ENCODE measurements at regions not wholly inside any gene's neighbourhood (a gene's known extent, or its start where the extent isn't known, plus 50 kb on each side); places are given as distances from the start of the nearest gene placed in this dataset.
A peak's percentile ranks its signal among the peaks of the same experiment; 100 is the strongest.

GRCh38 chr9:129237803-129238202, 59.7 kb upstream of the IER5L start:
- H3K36me3 ChIP-seq (replicated peaks; ENCODE audit: insufficient read depth, low read length) = no peaks in the 10 kb centered on the region
- H3K27ac ChIP-seq (ENCODE audit: low read length) = no peak overlapping the region
- no peak overlapping the region for H3K4me2 ChIP-seq (ENCODE audit: low read depth, low read length)
- H3K4me3 ChIP-seq (ENCODE audit: low read length) = no peak overlapping the region
- no peaks in the 10 kb centered on the region for H3K9me3 ChIP-seq (replicated peaks; ENCODE audit: insufficient read depth, low read length)
- peaks cover 32% of the 10 kb centered on the region for H3K4me1 ChIP-seq (ENCODE audit: low read length)
- TF ChIP-seq EZH2phosphoT487 (IDR thresholded peaks at IDR 0.05; ENCODE audit: low read length) = no peak
- TF ChIP-seq CTCF (IDR thresholded peaks at IDR 0.05; ENCODE audit: low read length) = no peak
- no peak for TF ChIP-seq EZH2 (optimal IDR thresholded peaks at IDR 0.05; ENCODE audit: low read depth, low read length)
- DNase-seq = no peak
- H3K79me2 ChIP-seq (ENCODE audit: low read length) = no peaks in the 10 kb centered on the region
- no peaks in the 10 kb centered on the region; the same call in 1 of the 2 replicates for H3F3A ChIP-seq (ENCODE audit: insufficient read depth, low read length)
- no peak overlapping the region for H3K9ac ChIP-seq (ENCODE audit: low read length)
- no peaks in the 10 kb centered on the region for H3K27me3 ChIP-seq (replicated peaks; ENCODE audit: insufficient read depth, low read length)
- no peaks in the 10 kb centered on the region for H3K9me2 ChIP-seq (replicated peaks; ENCODE audit: insufficient read depth, low read length)
- no peaks in the 10 kb centered on the region for H4K20me1 ChIP-seq (ENCODE audit: insufficient read depth, low read length)
- H2AFZ ChIP-seq (ENCODE audit: low read length) = no peak overlapping the region

GRCh38 chr9:129237164-129237611, 59.1 kb upstream of the IER5L start:
- no peak overlapping the region for H2AFZ ChIP-seq (ENCODE audit: low read length)
- peak overlapping the region; percentile 23; the same call in 1 of the 2 replicates for H3K4me2 ChIP-seq (ENCODE audit: low read depth, low read length)
- no peak overlapping the region for H3K9ac ChIP-seq (ENCODE audit: low read length)

GRCh38 chr9:129236441-129237145, 58.5 kb upstream of the IER5L start:
- no peaks in the 10 kb centered on the region for H3K9me2 ChIP-seq (replicated peaks; ENCODE audit: insufficient read depth, low read length)
- no peak for DNase-seq
- peaks cover 32% of the 10 kb centered on the region for H3K4me1 ChIP-seq (ENCODE audit: low read length)
- H3K4me2 ChIP-seq (ENCODE audit: low read depth, low read length) = peak overlapping the region; percentile 60; the same call in 1 of the 2 replicates
- peak overlapping the region; percentile 35; the same call in 1 of the 2 replicates for H3K27ac ChIP-seq (ENCODE audit: low read length)
- peak overlapping the region; percentile 65 for H2AFZ ChIP-seq (ENCODE audit: low read length)
- no peaks in the 10 kb centered on the region for H4K20me1 ChIP-seq (ENCODE audit: insufficient read depth, low read length)
- H3K79me2 ChIP-seq (ENCODE audit: low read length) = no peaks in the 10 kb centered on the region
- H3K27me3 ChIP-seq (replicated peaks; ENCODE audit: insufficient read depth, low read length) = no peaks in the 10 kb centered on the region
- TF ChIP-seq CTCF (IDR thresholded peaks at IDR 0.05; ENCODE audit: low read length) (no peak), EZH2phosphoT487 (IDR thresholded peaks at IDR 0.05; ENCODE audit: low read length) (no peak), EZH2 (optimal IDR thresholded peaks at IDR 0.05; ENCODE audit: low read depth, low read length) (no peak)
- peak overlapping the region; percentile 9; the same call in 1 of the 2 replicates for H3K4me3 ChIP-seq (ENCODE audit: low read length)
- no peaks in the 10 kb centered on the region for H3K36me3 ChIP-seq (replicated peaks; ENCODE audit: insufficient read depth, low read length)
- H3F3A ChIP-seq (ENCODE audit: insufficient read depth, low read length) = no peaks in the 10 kb centered on the region; the same call in 1 of the 2 replicates
- H3K9ac ChIP-seq (ENCODE audit: low read length) = peak overlapping the region; percentile 16; the same call in 1 of the 2 replicates
- no peaks in the 10 kb centered on the region for H3K9me3 ChIP-seq (replicated peaks; ENCODE audit: insufficient read depth, low read length)

More at GRCh38 chr9:129237164-129237611, 59.1 kb upstream of the IER5L start:
- H3K9me2 ChIP-seq (replicated peaks; ENCODE audit: insufficient read depth, low read length) = no peaks in the 10 kb centered on the region
- H3K27me3 ChIP-seq (replicated peaks; ENCODE audit: insufficient read depth, low read length) = no peaks in the 10 kb centered on the region
- no peaks in the 10 kb centered on the region for H3K9me3 ChIP-seq (replicated peaks; ENCODE audit: insufficient read depth, low read length)
- no peaks in the 10 kb centered on the region for H4K20me1 ChIP-seq (ENCODE audit: insufficient read depth, low read length)
- TF ChIP-seq EZH2phosphoT487 (IDR thresholded peaks at IDR 0.05; ENCODE audit: low read length) (no peak), EZH2 (optimal IDR thresholded peaks at IDR 0.05; ENCODE audit: low read depth, low read length) (no peak), CTCF (IDR thresholded peaks at IDR 0.05; ENCODE audit: low read length) (no peak)
- no peak overlapping the region for H3K27ac ChIP-seq (ENCODE audit: low read length)
- H3K79me2 ChIP-seq (ENCODE audit: low read length) = no peaks in the 10 kb centered on the region
- no peaks in the 10 kb centered on the region; the same call in 1 of the 2 replicates for H3F3A ChIP-seq (ENCODE audit: insufficient read depth, low read length)
- no peak overlapping the region for H3K4me3 ChIP-seq (ENCODE audit: low read length)
- DNase-seq = no peak
- peaks cover 32% of the 10 kb centered on the region for H3K4me1 ChIP-seq (ENCODE audit: low read length)
- no peaks in the 10 kb centered on the region for H3K36me3 ChIP-seq (replicated peaks; ENCODE audit: insufficient read depth, low read length)

All from MM.1S (cell line).